ENCODE measurements at regions not wholly inside any gene's neighbourhood (a gene's known extent, or its start where the extent isn't known, plus 50 kb on each side); places are given as distances from the start of the nearest gene placed in this dataset.

DNA sequence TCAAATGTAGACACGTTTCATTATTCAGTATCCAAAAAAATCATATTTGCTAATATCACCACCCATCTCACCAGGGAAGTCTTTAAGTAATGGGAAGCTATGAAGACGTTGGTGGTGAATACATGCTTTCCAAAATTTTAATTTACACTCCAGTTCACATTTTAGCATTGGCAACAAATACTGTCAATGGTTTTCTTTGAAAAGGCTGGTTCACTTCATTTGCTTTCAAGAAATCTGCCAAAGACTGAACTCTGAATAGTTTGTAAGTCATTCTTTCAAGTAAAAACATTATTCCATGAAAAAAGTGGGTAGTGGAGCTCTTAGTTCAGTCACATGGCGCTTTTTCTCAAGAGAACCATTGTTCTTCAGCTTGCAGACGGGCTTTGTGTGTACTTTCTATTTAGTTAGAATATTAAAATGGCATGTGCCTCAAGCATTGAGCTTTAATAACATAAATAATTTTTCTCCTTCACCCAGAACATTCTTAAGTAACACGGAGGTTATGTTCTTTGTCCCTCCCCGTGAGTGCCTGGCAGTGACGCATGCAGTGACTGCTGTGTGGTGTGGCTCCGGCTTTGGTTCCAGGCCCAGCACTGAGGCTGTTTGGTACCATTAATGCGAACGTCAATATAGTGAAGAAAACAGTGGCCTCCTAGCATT is 300.0 kb upstream of the HDAC4 start:
- Mint-ChIP-seq H3K4me1 (no peaks in the 10 kb centered on the region), H3K36me3 (ENCODE audit: low read depth) (no peaks in the 10 kb centered on the region), H3K27ac (no peak overlapping the region), H3K4me3 (no peak overlapping the region), H3K9me3 (peaks cover 5% of the 10 kb centered on the region), H3K27me3 (peaks cover 2% of the 10 kb centered on the region)
- DNase-seq (no peak), ATAC-seq (no peak)

DNA sequence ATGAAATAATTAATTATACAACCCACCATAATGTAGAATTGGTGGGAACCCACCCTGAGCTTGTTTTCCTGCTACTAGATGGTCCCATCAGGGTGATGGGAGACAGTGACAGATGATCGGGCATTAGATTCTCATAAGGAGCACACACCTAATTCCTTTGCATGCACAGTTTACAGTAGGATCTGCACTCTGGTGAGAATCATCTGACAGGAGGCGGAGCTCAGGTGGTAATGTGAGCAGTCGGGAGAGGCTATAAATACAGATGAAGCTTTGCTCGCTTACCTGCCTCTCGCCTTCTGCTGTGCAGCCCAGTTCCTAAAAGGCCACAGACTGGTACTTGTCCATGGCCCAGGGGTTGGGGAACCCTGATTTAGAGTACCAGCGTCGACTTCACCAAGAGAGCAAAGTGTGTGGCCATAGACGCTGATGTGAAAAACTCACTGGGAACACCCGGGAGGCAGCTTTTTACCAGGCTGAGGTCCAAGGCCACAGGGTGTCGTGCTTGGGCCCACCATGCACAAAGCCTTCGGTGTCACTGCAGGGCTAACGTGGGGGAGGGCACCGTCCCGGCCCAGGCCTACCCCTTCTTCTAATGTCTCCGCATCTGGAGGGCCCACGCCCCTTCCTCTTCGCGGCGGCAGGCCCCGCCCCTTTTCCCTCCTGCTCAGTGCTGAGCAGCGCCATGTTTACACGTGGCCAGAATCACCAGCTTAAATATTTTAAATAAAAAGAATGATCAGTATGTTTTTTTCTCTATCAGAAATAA is 296.8 kb upstream of the HDAC4 start:
- DNase-seq (no peak), ATAC-seq (no peak)
- H3K27ac Mint-ChIP-seq = no peak overlapping the region
- no peaks in the 10 kb centered on the region for H3K27me3 Mint-ChIP-seq
- no peaks in the 10 kb centered on the region for H3K9me3 Mint-ChIP-seq
- no peak overlapping the region for H3K4me3 Mint-ChIP-seq
- H3K36me3 Mint-ChIP-seq (ENCODE audit: low read depth) = no peaks in the 10 kb centered on the region
- no peaks in the 10 kb centered on the region for H3K4me1 Mint-ChIP-seq

- no peak overlapping the region for H3K4me3 Mint-ChIP-seq
- ATAC-seq = no peak
- H3K27ac Mint-ChIP-seq = no peak overlapping the region
- no peaks in the 10 kb centered on the region for H3K36me3 Mint-ChIP-seq (ENCODE audit: low read depth)
- H3K9me3 Mint-ChIP-seq = no peaks in the 10 kb centered on the region
- H3K4me1 Mint-ChIP-seq = no peaks in the 10 kb centered on the region
- no peaks in the 10 kb centered on the region for H3K27me3 Mint-ChIP-seq
- no peak for DNase-seq
Measured at GRCh38 chr2:239696559-239697207, 295.9 kb upstream of the HDAC4 start.

- no peak for DNase-seq
- no peak for ATAC-seq
- Mint-ChIP-seq H3K27ac (no peak overlapping the region), H3K4me3 (no peak overlapping the region), H3K36me3 (ENCODE audit: low read depth) (no peaks in the 10 kb centered on the region), H3K27me3 (no peaks in the 10 kb centered on the region), H3K9me3 (no peaks in the 10 kb centered on the region), H3K4me1 (no peaks in the 10 kb centered on the region)
Measured at GRCh38 chr2:239695728-239696240, 295.0 kb upstream of the HDAC4 start.

DNA sequence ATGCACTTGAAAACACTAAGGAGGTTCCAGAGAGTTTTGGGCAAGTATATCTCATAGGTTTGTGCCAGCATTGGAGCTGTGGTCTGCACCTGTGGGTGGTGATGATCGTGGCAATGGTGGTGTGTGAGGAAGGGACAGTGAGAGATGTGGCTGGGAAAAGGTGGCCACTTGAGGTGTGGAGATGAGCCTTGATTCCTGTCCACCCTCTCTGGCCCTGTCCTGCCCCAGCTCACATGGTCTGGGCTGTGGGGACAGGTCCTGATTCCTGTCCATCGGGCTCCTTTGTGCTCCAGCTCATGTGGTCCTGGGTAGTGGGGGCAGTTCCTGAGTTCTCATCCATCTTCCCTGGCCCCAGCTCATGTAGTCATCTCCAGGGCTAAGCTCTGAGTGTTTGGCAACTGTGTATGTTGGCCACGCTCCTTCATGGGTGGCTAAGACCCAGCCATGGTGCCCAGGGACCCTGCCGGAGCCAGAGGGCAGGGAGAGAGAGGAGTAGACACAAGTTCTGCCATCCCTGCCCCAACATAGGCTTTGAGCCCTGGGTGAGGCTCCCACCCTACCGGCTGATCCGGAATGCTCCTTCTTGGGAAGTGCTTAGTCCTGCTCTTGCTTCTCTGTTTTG is 294.4 kb upstream of the HDAC4 start:
- DNase-seq (no peak), ATAC-seq (no peak)
- Mint-ChIP-seq H3K27me3 (no peaks in the 10 kb centered on the region), H3K27ac (no peak overlapping the region), H3K36me3 (ENCODE audit: low read depth) (no peaks in the 10 kb centered on the region), H3K4me3 (no peak overlapping the region), H3K9me3 (no peaks in the 10 kb centered on the region), H3K4me1 (no peaks in the 10 kb centered on the region)

- no peak for DNase-seq
- H3K36me3 Mint-ChIP-seq (ENCODE audit: low read depth) = no peaks in the 10 kb centered on the region
- H3K4me1 Mint-ChIP-seq = no peaks in the 10 kb centered on the region
- no peaks in the 10 kb centered on the region for H3K9me3 Mint-ChIP-seq
- H3K27me3 Mint-ChIP-seq = no peaks in the 10 kb centered on the region
- ATAC-seq = no peak
- no peak overlapping the region for H3K4me3 Mint-ChIP-seq
- H3K27ac Mint-ChIP-seq = no peak overlapping the region
Measured at GRCh38 chr2:239694487-239694886, 293.7 kb upstream of the HDAC4 start.

- Mint-ChIP-seq H3K4me1 (no peaks in the 10 kb centered on the region), H3K27me3 (no peaks in the 10 kb centered on the region), H3K4me3 (no peak overlapping the region), H3K36me3 (ENCODE audit: low read depth) (no peaks in the 10 kb centered on the region), H3K27ac (no peak overlapping the region), H3K9me3 (no peaks in the 10 kb centered on the region)
- DNase-seq = no peak
- no peak for ATAC-seq
Measured at GRCh38 chr2:239693761-239694415, 293.1 kb upstream of the HDAC4 start.

- H3K4me1 Mint-ChIP-seq = no peaks in the 10 kb centered on the region
- peaks cover 3% of the 10 kb centered on the region for H3K27me3 Mint-ChIP-seq
- no peaks in the 10 kb centered on the region for H3K36me3 Mint-ChIP-seq (ENCODE audit: low read depth)
- H3K9me3 Mint-ChIP-seq = no peaks in the 10 kb centered on the region
- ATAC-seq = no peak
- H3K4me3 Mint-ChIP-seq = no peak overlapping the region
- no peak for DNase-seq
- no peak overlapping the region for H3K27ac Mint-ChIP-seq
Measured at GRCh38 chr2:239693330-239693729, 292.5 kb upstream of the HDAC4 start.

- no peaks in the 10 kb centered on the region for H3K9me3 Mint-ChIP-seq
- no peak overlapping the region for H3K27ac Mint-ChIP-seq
- H3K36me3 Mint-ChIP-seq (ENCODE audit: low read depth) = no peaks in the 10 kb centered on the region
- H3K4me1 Mint-ChIP-seq = no peaks in the 10 kb centered on the region
- ATAC-seq (no peak), DNase-seq (no peak)
- H3K4me3 Mint-ChIP-seq = no peak overlapping the region
- peaks cover 5% of the 10 kb centered on the region for H3K27me3 Mint-ChIP-seq
Measured at GRCh38 chr2:239692919-239693318, 292.1 kb upstream of the HDAC4 start.

- no peak overlapping the region for H3K4me3 Mint-ChIP-seq
- no peak for ATAC-seq
Measured at GRCh38 chr2:239692362-239692851, 291.6 kb upstream of the HDAC4 start.

GRCh38 chr2:239691720-239692119 is 290.9 kb upstream of the HDAC4 start:
- DNase-seq (no peak), ATAC-seq (no peak)
- H3K4me3 Mint-ChIP-seq = no peak overlapping the region
- peaks cover 8% of the 10 kb centered on the region for H3K27me3 Mint-ChIP-seq
- no peaks in the 10 kb centered on the region for H3K4me1 Mint-ChIP-seq
- no peak overlapping the region for H3K27ac Mint-ChIP-seq
- H3K9me3 Mint-ChIP-seq = no peaks in the 10 kb centered on the region
- no peaks in the 10 kb centered on the region for H3K36me3 Mint-ChIP-seq (ENCODE audit: low read depth)

More at GRCh38 chr2:239692362-239692851, 291.6 kb upstream of the HDAC4 start:
- Mint-ChIP-seq H3K9me3 (no peaks in the 10 kb centered on the region), H3K27ac (no peak overlapping the region), H3K4me1 (no peaks in the 10 kb centered on the region), H3K27me3 (peaks cover 8% of the 10 kb centered on the region), H3K36me3 (ENCODE audit: low read depth) (no peaks in the 10 kb centered on the region)
- DNase-seq = no peak

DNA sequence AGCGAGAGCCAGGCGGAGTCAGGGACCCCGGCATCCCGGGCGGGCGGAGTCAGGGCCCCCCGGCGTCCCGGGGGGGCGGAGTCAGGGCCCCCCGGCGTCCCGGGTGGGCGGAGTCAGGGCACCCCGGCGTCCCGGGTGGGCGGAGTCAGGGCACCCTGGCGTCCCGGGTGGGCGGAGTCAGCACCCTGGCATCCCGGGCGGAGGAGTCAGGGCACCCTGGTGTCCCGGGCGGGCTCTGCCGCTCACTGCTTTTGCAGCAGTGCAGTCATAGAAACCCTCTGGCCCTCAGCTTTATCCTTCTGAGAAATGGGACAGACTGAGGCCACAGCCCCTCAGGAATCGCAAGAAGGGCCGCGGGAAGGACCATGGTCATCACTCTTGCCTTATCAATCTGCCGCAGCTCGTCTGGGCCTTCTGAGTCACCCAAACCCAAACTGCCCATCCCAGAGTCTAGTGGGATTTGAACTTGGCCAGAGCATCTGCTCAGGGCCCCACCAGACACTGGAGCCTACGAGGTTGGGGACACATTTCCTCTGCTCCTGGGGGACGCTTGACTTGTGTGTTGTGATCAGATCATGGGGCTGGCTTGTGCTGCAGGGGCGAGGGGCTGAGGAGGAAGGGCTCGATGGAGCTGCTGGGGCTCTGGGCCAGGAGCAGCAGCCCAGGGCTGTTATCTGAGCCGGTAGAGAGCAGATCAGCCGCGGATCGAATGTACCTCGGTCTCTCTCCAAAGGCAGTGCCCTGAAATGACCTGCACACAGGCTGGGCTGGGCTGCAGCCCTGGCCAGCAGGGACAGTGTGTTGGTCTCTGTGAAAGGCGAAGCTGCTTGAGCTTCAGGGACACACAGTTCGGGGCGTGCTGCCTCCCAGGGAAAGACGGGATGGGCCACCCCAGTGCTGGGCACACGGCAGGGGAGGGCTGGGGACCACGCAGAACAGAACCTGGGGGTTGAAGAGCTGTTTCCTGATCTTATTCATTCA is 290.1 kb upstream of the HDAC4 start:
- H3K27ac Mint-ChIP-seq = no peak overlapping the region
- no peak overlapping the region for H3K4me3 Mint-ChIP-seq
- H3K4me1 Mint-ChIP-seq = no peaks in the 10 kb centered on the region
- no peaks in the 10 kb centered on the region for H3K9me3 Mint-ChIP-seq
- H3K36me3 Mint-ChIP-seq (ENCODE audit: low read depth) = no peaks in the 10 kb centered on the region
- DNase-seq = no peak
- peaks cover 9% of the 10 kb centered on the region for H3K27me3 Mint-ChIP-seq
- ATAC-seq = no peak

DNA sequence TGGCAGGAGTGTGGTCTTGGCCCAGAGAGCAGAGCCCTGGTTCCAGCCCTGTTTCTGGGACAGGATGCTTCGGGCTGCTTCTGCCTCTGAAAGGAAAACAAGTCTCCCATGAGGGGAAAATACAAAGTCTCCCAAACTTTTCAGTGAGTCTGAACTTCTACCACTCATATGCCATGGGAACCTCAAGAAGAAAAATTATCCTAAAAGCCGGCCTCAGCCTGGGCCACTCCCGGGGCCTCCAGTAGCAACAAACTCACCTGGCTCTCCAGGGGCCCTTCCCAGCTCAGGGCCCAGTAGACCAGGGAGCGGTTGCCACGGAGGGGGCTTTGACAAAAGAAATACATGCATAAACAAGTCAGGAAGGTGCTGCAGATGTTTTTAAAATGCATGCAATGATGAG is 289.2 kb upstream of the HDAC4 start:
- H3K27ac Mint-ChIP-seq = no peak overlapping the region
- H3K9me3 Mint-ChIP-seq = no peaks in the 10 kb centered on the region

More for the DNA sequence above, 289.2 kb upstream of the HDAC4 start:
- Mint-ChIP-seq H3K4me1 (no peaks in the 10 kb centered on the region), H3K27me3 (peaks cover 14% of the 10 kb centered on the region), H3K36me3 (ENCODE audit: low read depth) (no peaks in the 10 kb centered on the region), H3K4me3 (no peak overlapping the region)
- DNase-seq (no peak), ATAC-seq (no peak)

Data from activated naive CD8-positive, alpha-beta T cell treated with anti-CD3 and anti-CD28 coated beads, Interleukin-2, amount 50 U/mL, for 24 hours (primary cell).